ENCODE measurements at regions not wholly inside any gene's neighbourhood (a gene's known extent, or its start where the extent isn't known, plus 50 kb on each side); places are given as distances from the start of the nearest gene placed in this dataset.

GRCh38 chr6:128616342-128616741 lies 95.9 kb upstream of the PTPRK start:
- intact Hi-C loops (cut with DNase I; ENCODE audit: low total_unique reads), result no loop called here
- no peak overlapping the region for H3K4me3 ChIP-seq
- H3K27ac ChIP-seq, result no peak overlapping the region
- no peak for DNase-seq
- H3K36me3 ChIP-seq, result no peaks in the 10 kb centered on the region
- no peaks in the 10 kb centered on the region for H3K27me3 ChIP-seq
- TF ChIP-seq EP300 (IDR thresholded peaks at IDR 0.05) (no peak), POLR2AphosphoS5 (IDR thresholded peaks at IDR 0.05) (no peak), POLR2A (IDR thresholded peaks at IDR 0.05) (no peak)
- TF ChIP-seq, protein P1, sequence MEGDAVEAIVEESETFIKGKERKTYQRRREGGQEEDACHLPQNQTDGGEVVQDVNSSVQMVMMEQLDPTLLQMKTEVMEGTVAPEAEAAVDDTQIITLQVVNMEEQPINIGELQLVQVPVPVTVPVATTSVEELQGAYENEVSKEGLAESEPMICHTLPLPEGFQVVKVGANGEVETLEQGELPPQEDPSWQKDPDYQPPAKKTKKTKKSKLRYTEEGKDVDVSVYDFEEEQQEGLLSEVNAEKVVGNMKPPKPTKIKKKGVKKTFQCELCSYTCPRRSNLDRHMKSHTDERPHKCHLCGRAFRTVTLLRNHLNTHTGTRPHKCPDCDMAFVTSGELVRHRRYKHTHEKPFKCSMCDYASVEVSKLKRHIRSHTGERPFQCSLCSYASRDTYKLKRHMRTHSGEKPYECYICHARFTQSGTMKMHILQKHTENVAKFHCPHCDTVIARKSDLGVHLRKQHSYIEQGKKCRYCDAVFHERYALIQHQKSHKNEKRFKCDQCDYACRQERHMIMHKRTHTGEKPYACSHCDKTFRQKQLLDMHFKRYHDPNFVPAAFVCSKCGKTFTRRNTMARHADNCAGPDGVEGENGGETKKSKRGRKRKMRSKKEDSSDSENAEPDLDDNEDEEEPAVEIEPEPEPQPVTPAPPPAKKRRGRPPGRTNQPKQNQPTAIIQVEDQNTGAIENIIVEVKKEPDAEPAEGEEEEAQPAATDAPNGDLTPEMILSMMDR (IDR thresholded peaks at IDR 0.05), result no peak
- no peaks in the 10 kb centered on the region for H3K9me3 ChIP-seq
- no peaks in the 10 kb centered on the region for H3K4me1 ChIP-seq

DNA sequence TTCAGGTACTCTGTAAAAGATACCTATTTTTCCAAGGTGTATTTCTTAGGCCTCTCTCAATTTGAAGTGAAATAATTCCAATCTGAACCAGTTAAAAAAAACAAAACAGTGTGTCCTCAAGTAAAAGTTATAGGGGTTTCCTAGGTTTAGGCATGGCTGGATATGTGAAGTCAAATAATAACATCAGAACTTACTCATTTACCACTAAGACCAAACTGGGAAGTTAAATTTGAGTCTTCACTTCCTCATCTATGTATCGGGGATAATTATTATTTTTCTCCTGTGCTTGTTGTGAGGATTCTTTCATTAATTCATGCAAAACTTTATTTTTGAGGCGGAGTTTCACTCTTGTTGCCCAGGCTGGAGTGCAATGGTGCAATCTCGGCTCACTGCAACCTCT lies 86.2 kb upstream of the PTPRK start:
- H3K9me3 ChIP-seq, result no peaks in the 10 kb centered on the region
- DNase-seq, result no peak
- H3K27ac ChIP-seq, result no peak overlapping the region
- H3K4me3 ChIP-seq, result no peak overlapping the region
- no peaks in the 10 kb centered on the region for H3K27me3 ChIP-seq
- no peaks in the 10 kb centered on the region for H3K36me3 ChIP-seq
- intact Hi-C loops (cut with DNase I; ENCODE audit: low total_unique reads), result no loop called here
- 86 to 94% (median 90%) methylated on average over 3 of the region's 3 CpGs for WGBS, 5 donors
- TF ChIP-seq, protein P1 (IDR thresholded peaks at IDR 0.05), result no peak
- TF ChIP-seq POLR2A (IDR thresholded peaks at IDR 0.05), result no peak
- no peak for TF ChIP-seq POLR2AphosphoS5 (IDR thresholded peaks at IDR 0.05)
- TF ChIP-seq EP300 (IDR thresholded peaks at IDR 0.05), result no peak
- H3K4me1 ChIP-seq, result peaks cover 0 to 1% (median 0%) of the 10 kb centered on the region in 4 donors

DNA sequence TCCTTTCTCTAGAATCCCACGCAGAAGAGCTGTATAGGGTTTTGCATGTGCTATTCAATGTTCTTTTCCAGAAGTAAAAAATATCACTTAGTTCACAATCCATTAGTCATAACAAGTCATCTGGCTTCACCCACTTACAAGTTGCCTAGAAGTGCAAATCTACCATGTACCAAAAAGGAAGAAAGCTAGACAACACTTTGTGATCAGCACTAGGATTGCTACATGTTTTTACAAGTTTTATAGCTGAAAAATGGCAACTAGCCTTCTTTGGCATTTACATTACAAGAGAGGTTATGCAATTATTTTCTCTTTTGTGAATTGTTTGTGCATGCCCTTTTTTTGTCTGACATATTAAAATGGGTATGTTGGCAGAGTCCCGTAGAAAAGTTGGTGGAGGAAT lies 85.6 kb upstream of the PTPRK start:
- TF ChIP-seq, protein P1 (IDR thresholded peaks at IDR 0.05), result no peak
- TF ChIP-seq EP300 (IDR thresholded peaks at IDR 0.05) (no peak), POLR2AphosphoS5 (IDR thresholded peaks at IDR 0.05) (no peak), POLR2A (IDR thresholded peaks at IDR 0.05) (no peak)
- Histone ChIP-seq H3K4me1 (peaks cover 0 to 8% (median 3%) of the 10 kb centered on the region in 4 donors), H3K4me3 (no peak overlapping the region), H3K36me3 (no peaks in the 10 kb centered on the region), H3K27ac (no peak overlapping the region), H3K27me3 (no peaks in the 10 kb centered on the region), H3K9me3 (no peaks in the 10 kb centered on the region)
- 78 to 84% (median 81%) methylated on average over 2 of the region's 2 CpGs for WGBS, 5 donors
- intact Hi-C loops (cut with DNase I; ENCODE audit: low total_unique reads), result no loop called here
- no peak for DNase-seq

DNA sequence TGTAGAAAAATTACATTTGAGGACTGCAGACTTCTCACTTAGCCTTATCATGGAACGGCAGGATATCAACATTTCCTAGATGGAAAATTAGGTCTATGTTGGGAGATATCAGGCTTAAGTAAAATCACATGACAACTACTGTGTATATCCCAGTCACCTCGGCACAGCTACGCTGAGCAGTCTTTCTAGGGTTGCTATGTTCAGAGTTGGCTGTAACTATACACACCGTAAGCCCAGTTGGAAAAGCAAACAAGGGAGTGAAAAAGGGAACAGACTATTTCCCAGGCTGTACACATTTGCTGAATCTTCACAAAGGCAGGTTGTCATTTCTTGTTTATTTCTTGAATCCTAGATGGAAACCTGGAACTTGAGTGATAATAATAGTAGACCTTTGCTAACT lies 80.7 kb upstream of the PTPRK start:
- 19 to 38% (median 29%) methylated on average over 4 of the region's 4 CpGs for WGBS, 5 donors
- Histone ChIP-seq H3K9me3 (no peaks in the 10 kb centered on the region), H3K27ac (no peak overlapping the region), H3K4me3 (no peak overlapping the region), H3K36me3 (no peaks in the 10 kb centered on the region), H3K27me3 (no peaks in the 10 kb centered on the region), H3K4me1 (peaks cover 0 to 30% (median 12%) of the 10 kb centered on the region in 4 donors)
- TF ChIP-seq POLR2AphosphoS5 (IDR thresholded peaks at IDR 0.05) (peak in 2 of 3 donors; percentile 20 to 41), POLR2A (IDR thresholded peaks at IDR 0.05) (no peak)
- peak; percentile 41 to 85 for DNase-seq
- intact Hi-C loops (cut with DNase I; ENCODE audit: low total_unique reads), result no loop called here

GRCh38 chr6:128600397-128600951 lies 80.1 kb upstream of the PTPRK start:
- Histone ChIP-seq H3K27me3 (no peaks in the 10 kb centered on the region), H3K4me3 (no peak overlapping the region), H3K36me3 (no peaks in the 10 kb centered on the region), H3K4me1 (peaks cover 0 to 30% (median 12%) of the 10 kb centered on the region in 4 donors), H3K27ac (no peak overlapping the region), H3K9me3 (no peaks in the 10 kb centered on the region)
- peak in 1 of 2 donors; percentile 56 for DNase-seq
- intact Hi-C loops (cut with DNase I; ENCODE audit: low total_unique reads), result no loop called here
- TF ChIP-seq, protein P1 (IDR thresholded peaks at IDR 0.05), result no peak
- TF ChIP-seq POLR2A (IDR thresholded peaks at IDR 0.05) (no peak), POLR2AphosphoS5 (IDR thresholded peaks at IDR 0.05) (no peak), EP300 (IDR thresholded peaks at IDR 0.05) (no peak)
- WGBS, 5 donors, result 42 to 50% (median 47%) methylated on average over 4 of the region's 4 CpGs

All from stomach (tissue), 8 donors.